A549 (cell line): ENCODE measurements at regions not wholly inside any gene's neighbourhood (a gene's known extent, or its start where the extent isn't known, plus 50 kb on each side); places are given as distances from the start of the nearest gene placed in this dataset.
A peak's percentile ranks its signal among the peaks of the same experiment; 100 is the strongest.

Experiments used
- ATAC-seq, 2 experiments: fragments of 200-7000 bp in 1 of 2; fragments of >200 bp in 1 of 2; cut with Nextera tagmentation in 1 of 2; cut with Tn5 transposase in 1 of 2; 3 replicates each; pipeline versions ENCODE4 v1.8.0 to v1.9.1; 2018 to 2020; ENCODE audit warnings: mild to moderate bottlenecking in 1 of 2, moderate library complexity in 1 of 2
- CTCF ChIA-PET: fragments of 300-600 bp; sonication (Branson Sonifier 250); formaldehyde crosslinking; extraction: SDS; loops from one replicate; lab custom pipeline; 2021; ENCODE audit warnings: antibody characterized with exemption, inconsistent platforms; lab: Yijun Ruan, JAX
- POLR2A ChIA-PET: fragments of 350-600 bp; formaldehyde crosslinking; extraction: SDS; loops from one replicate; lab custom pipeline; 2021; ENCODE audit warnings: antibody characterized with exemption, inconsistent platforms; lab: Yijun Ruan, JAX
- DNase-seq, 2 experiments: peaks; one replicate each; pipeline versions ENCODE4 v3.0.0 to v3.0.0-alpha.2; 2011 to 2016; ENCODE audit warnings: low read depth in 1 of 2, low spot score in 1 of 2
- FAIRE-seq: peaks from 2 replicates; lab custom pipeline; 2011; peaks lifted over from hg19 to GRCh38; lab: Jason Lieb, UNC
- H3K27ac ChIP-seq, 2 experiments: fragments of >200 bp; sonication (Bioruptor Twin); formaldehyde crosslinking; 3 replicates each; pipeline ENCODE4 v1.5.1; 2016 to 2017
- H3K4me1 ChIP-seq: fragments of >200 bp; sonication (Bioruptor Twin); formaldehyde crosslinking; 3 replicates; pipeline ENCODE4 v1.6.1; 2016
- H3K4me2 ChIP-seq: fragments of >200 bp; sonication (Bioruptor Twin); formaldehyde crosslinking; 3 replicates; pipeline ENCODE4 v1.6.1; 2016
- H3K4me3 ChIP-seq: fragments of >200 bp; sonication (Bioruptor Twin); formaldehyde crosslinking; 3 replicates; pipeline ENCODE4 v1.5.1; 2016
- H3K9me3 ChIP-seq: fragments of >200 bp; sonication (Bioruptor Twin); formaldehyde crosslinking; 3 replicates; pipeline ENCODE4 v1.6.1; 2016
- BHLHE40 ChIP-seq: IDR thresholded peaks from 2 replicates; pipeline ENCODE4 v1.6.1; 2012; ENCODE audit warnings: low read depth, low read length, inconsistent platforms
- CHD2 ChIP-seq: fragments of 150-350 bp; IDR thresholded peaks from 2 replicates; pipeline ENCODE4 v1.6.1; 2014; ENCODE audit warnings: low read length; ENCODE audit not compliant: partially characterized antibody
- EHF ChIP-seq: fragments of 250-450 bp; sonication (Bioruptor Pico); IDR thresholded peaks from 2 replicates; pipeline ENCODE4 v1.5.0; 2020; ENCODE audit warnings: mild to moderate bottlenecking
- FOSL2 ChIP-seq, 2 experiments: fragments of 450-650 bp in 1 of 2; fragments of >200 bp in 1 of 2; sonication (Bioruptor Twin) in 1 of 2; formaldehyde crosslinking; IDR thresholded peaks; 2 replicates each; pipeline versions ENCODE4 v1.5.0 to v1.6.1; 2016 to 2020; ENCODE audit warnings: mild to moderate bottlenecking in 1 of 2, moderate library complexity in 1 of 2
- FOXS1 ChIP-seq: fragments of 250-450 bp; sonication (Bioruptor Pico); IDR thresholded peaks from 2 replicates; pipeline ENCODE4 v1.5.0; 2020; ENCODE audit warnings: mild to moderate bottlenecking, moderate library complexity
- GATA3 ChIP-seq: IDR thresholded peaks from 2 replicates; pipeline ENCODE4 v1.6.1; 2012; ENCODE audit warnings: borderline replicate concordance
- HDAC2 ChIP-seq: fragments of 200-600 bp; sonication (generic); IDR thresholded peaks from 2 replicates; pipeline ENCODE4 v1.6.1; 2016
- HES2 ChIP-seq: fragments of >200 bp; sonication (Bioruptor Twin); formaldehyde crosslinking; IDR thresholded peaks from 2 replicates; pipeline ENCODE4 v1.6.1; 2016
- HEYL ChIP-seq: fragments of 250-450 bp; sonication (Bioruptor Pico); IDR thresholded peaks from 2 replicates; pipeline ENCODE4 v1.8.0; 2021; ENCODE audit warnings: mild to moderate bottlenecking, moderate library complexity
- MAFK ChIP-seq: fragments of 450-650 bp; IDR thresholded peaks from 2 replicates; pipeline ENCODE4 v1.6.1; 2014; ENCODE audit not compliant: partially characterized antibody
- MAZ ChIP-seq: fragments of 150-350 bp; IDR thresholded peaks from 2 replicates; pipeline ENCODE4 v1.6.1; 2014; ENCODE audit warnings: antibody characterized with exemption, low read depth, low read length, borderline replicate concordance
- NFE2L2 ChIP-seq: fragments of 150-350 bp; conservative IDR thresholded peaks from 2 replicates; pipeline ENCODE4 v1.6.1; 2014; ENCODE audit warnings: low read length
- PBX3 ChIP-seq: IDR thresholded peaks from 2 replicates; pipeline ENCODE4 v1.6.1; 2012
- PHF8 ChIP-seq: fragments of 200-600 bp; sonication (generic); IDR thresholded peaks from 2 replicates; pipeline ENCODE4 v1.6.1; 2016; ENCODE audit warnings: low read depth, mild to moderate bottlenecking, antibody characterized with exemption, moderate library complexity, borderline replicate concordance
- POLR2A ChIP-seq: IDR thresholded peaks from 2 replicates; pipeline ENCODE4 v1.6.1; 2012; ENCODE audit warnings: mild to moderate bottlenecking, low read length
- POLR2AphosphoS2 ChIP-seq: conservative IDR thresholded peaks from 2 replicates; pipeline ENCODE4 v1.6.1; 2012; ENCODE audit warnings: low read length, improper control_type of control experiment, inconsistent platforms
- RCOR1 ChIP-seq: fragments of 150-350 bp; IDR thresholded peaks from 2 replicates; pipeline ENCODE4 v1.6.1; 2014; ENCODE audit warnings: antibody characterized with exemption, low read length, low read depth
- RNF2 ChIP-seq: fragments of 200-600 bp; sonication (generic); IDR thresholded peaks from 2 replicates; pipeline ENCODE4 v1.6.1; 2016; ENCODE audit warnings: low read depth, mild to moderate bottlenecking, antibody characterized with exemption, moderate library complexity, borderline replicate concordance
- SREBF2 ChIP-seq: fragments of 450-650 bp; IDR thresholded peaks from 2 replicates; pipeline ENCODE4 v1.6.1; 2014; ENCODE audit warnings: mild to moderate bottlenecking, moderate library complexity
- USF2 ChIP-seq: fragments of 450-650 bp; IDR thresholded peaks from 2 replicates; pipeline ENCODE4 v1.6.1; 2014; ENCODE audit warnings: antibody characterized with exemption
- ZFP36 ChIP-seq: fragments of 450-650 bp; IDR thresholded peaks from 2 replicates; pipeline ENCODE4 v1.6.1; 2014; ENCODE audit warnings: borderline replicate concordance; ENCODE audit not compliant: partially characterized antibody
- WGBS: methylation state at CpG from one replicate; pipeline ENCODE4 v1.1.6; 2017; ENCODE audit errors: missing lambda C conversion rate; 5-methylcytosine and 5-hydroxymethylcytosine counted together
- TF ChIP-seq, protein P1 (sequence below): fragments of 150-350 bp; IDR thresholded peaks from 2 replicates; pipeline ENCODE4 v1.6.1; 2014; ENCODE audit warnings: low read depth, mild to moderate bottlenecking, low read length
- TF ChIP-seq, protein P2 (sequence below): fragments of 250-450 bp; sonication (Bioruptor Pico); IDR thresholded peaks from 2 replicates; pipeline ENCODE4 v1.5.0; 2021; ENCODE audit warnings: mild to moderate bottlenecking, moderate library complexity, borderline replicate concordance
- TF ChIP-seq, protein P3 (sequence below): fragments of >200 bp; sonication (Bioruptor Twin); formaldehyde crosslinking; IDR thresholded peaks from 3 replicates; pipeline ENCODE4 v1.5.1; 2016

- no peak for TF ChIP-seq PBX3
- no peak for TF ChIP-seq MAFK
Observed at GRCh38 chr6:8181951-8182845, 79.8 kb upstream of the EEF1E1 start (continued).

DNA sequence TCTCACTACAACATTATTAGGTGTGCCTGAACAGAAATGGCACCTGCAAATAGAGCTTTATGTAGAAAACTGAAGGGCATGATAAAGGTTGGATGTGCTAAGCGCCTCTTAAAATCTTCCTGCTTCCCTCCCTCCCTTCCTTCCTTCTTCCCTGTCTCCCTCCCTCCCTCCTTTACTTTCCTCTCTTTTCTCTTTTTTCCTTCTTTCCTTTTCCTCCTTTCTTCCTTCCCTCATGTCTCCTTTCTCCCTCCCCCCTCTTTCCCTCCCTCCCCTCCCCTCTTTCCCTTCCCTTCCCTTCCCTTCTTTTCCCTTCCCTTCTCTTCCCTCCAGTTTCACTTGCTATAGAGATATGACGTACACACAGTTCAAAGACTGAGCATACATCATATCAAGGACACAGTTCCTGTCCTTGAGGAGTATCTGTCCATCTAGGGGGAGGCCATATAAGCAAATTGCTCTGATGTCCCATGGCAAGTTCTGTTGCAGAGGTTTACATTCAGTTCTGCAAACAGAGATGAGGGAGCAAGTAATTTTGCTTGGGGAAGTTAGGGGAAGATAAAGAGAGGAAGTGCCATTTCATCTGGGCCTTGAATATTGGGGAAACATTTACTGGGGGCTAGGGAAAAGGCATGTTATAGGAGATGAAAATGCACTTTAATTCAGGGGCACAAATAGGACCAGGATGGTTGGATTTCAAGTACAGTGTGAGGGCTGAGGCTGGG is 79.0 kb upstream of the EEF1E1 start:
- DNase-seq (no peak), FAIRE-seq (no peak), ATAC-seq (no peak)
- H3K9me3 ChIP-seq, result no peaks in the 10 kb centered on the region
- H3K4me1 ChIP-seq, result peaks cover 5% of the 10 kb centered on the region; the same call in 1 of the 3 replicates
- POLR2A ChIA-PET, result no interaction called here
- CTCF ChIA-PET, result no interaction called here
- no peak overlapping the region for H3K27ac ChIP-seq
- no peak overlapping the region for H3K4me3 ChIP-seq
- TF ChIP-seq GATA3 (no peak), RCOR1 (no peak), MAFK (no peak), FOSL2 (IDR thresholded peaks at IDR 0.05) (no peak), FOSL2 (CRISPR knock-in tag; IDR thresholded peaks at IDR 0.05) (no peak), NFE2L2 (no peak), CHD2 (no peak), MAZ (no peak), HES2 (no peak), SREBF2 (no peak), PHF8 (no peak), FOXS1 (no peak), HDAC2 (no peak)
- H3K4me2 ChIP-seq, result no peak overlapping the region
- WGBS, result 86% methylated on average over 2 of the region's 2 CpGs

GRCh38 chr6:8180327-8181159 is 78.2 kb upstream of the EEF1E1 start:
- H3K4me2 ChIP-seq, result peak overlapping the region; percentile 41
- peaks cover 5% of the 10 kb centered on the region; the same call in 1 of the 3 replicates for H3K4me1 ChIP-seq
- no peaks in the 10 kb centered on the region for H3K9me3 ChIP-seq
- no peak for DNase-seq
- CTCF ChIA-PET, result no interaction called here
- POLR2A ChIA-PET, result no interaction called here
- 62% methylated on average over 11 of the region's 11 CpGs for WGBS
- 0 out of 6 replicates have a peak overlapping the region, but pooled peaks of 1 of the 2 experiments have one; percentile 1 for H3K27ac ChIP-seq
- ATAC-seq, result no peak
- no peak overlapping the region for H3K4me3 ChIP-seq
- no peak for FAIRE-seq
- TF ChIP-seq EHF (CRISPR knock-in tag) (no peak), RNF2 (no peak), POLR2AphosphoS2 (no peak), POLR2A (no peak), MAFK (no peak), BHLHE40 (no peak), HEYL (CRISPR knock-in tag) (no peak), USF2 (no peak), NFE2L2 (no peak), GATA3 (no peak), MAZ (no peak), ZFP36 (no peak)
- TF ChIP-seq, protein P1, sequence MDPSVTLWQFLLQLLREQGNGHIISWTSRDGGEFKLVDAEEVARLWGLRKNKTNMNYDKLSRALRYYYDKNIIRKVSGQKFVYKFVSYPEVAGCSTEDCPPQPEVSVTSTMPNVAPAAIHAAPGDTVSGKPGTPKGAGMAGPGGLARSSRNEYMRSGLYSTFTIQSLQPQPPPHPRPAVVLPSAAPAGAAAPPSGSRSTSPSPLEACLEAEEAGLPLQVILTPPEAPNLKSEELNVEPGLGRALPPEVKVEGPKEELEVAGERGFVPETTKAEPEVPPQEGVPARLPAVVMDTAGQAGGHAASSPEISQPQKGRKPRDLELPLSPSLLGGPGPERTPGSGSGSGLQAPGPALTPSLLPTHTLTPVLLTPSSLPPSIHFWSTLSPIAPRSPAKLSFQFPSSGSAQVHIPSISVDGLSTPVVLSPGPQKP, result no peak
- TF ChIP-seq, protein P2, sequence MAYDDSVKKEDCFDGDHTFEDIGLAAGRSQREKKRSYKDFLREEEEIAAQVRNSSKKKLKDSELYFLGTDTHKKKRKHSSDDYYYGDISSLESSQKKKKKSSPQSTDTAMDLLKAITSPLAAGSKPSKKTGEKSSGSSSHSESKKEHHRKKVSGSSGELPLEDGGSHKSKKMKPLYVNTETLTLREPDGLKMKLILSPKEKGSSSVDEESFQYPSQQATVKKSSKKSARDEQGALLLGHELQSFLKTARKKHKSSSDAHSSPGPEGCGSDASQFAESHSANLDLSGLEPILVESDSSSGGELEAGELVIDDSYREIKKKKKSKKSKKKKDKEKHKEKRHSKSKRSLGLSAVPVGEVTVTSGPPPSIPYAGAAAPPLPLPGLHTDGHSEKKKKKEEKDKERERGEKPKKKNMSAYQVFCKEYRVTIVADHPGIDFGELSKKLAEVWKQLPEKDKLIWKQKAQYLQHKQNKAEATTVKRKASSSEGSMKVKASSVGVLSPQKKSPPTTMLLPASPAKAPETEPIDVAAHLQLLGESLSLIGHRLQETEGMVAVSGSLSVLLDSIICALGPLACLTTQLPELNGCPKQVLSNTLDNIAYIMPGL (CRISPR knock-in tag), result no peak
- TF ChIP-seq, protein P3, sequence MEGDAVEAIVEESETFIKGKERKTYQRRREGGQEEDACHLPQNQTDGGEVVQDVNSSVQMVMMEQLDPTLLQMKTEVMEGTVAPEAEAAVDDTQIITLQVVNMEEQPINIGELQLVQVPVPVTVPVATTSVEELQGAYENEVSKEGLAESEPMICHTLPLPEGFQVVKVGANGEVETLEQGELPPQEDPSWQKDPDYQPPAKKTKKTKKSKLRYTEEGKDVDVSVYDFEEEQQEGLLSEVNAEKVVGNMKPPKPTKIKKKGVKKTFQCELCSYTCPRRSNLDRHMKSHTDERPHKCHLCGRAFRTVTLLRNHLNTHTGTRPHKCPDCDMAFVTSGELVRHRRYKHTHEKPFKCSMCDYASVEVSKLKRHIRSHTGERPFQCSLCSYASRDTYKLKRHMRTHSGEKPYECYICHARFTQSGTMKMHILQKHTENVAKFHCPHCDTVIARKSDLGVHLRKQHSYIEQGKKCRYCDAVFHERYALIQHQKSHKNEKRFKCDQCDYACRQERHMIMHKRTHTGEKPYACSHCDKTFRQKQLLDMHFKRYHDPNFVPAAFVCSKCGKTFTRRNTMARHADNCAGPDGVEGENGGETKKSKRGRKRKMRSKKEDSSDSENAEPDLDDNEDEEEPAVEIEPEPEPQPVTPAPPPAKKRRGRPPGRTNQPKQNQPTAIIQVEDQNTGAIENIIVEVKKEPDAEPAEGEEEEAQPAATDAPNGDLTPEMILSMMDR, result no peak
